H1 (cell line): ENCODE measurements at regions not wholly inside any gene's neighbourhood (a gene's known extent, or its start where the extent isn't known, plus 50 kb on each side); places are given as distances from the start of the nearest gene placed in this dataset.

Experiments
- CTCF ChIA-PET: fragments of 300-600 bp; sonication (Branson Sonifier 250); formaldehyde crosslinking; loops from one replicate; lab custom pipeline; 2021; ENCODE audit not compliant: partially characterized antibody; lab: Charles Lee
- POLR2A ChIA-PET: fragments of 300-600 bp; sonication (Branson Sonifier 250); formaldehyde crosslinking; loops from one replicate; lab custom pipeline; 2021; ENCODE audit warnings: inconsistent platforms; ENCODE audit not compliant: partially characterized antibody; lab: Charles Lee
- DNase-seq, 2 experiments: peaks; one replicate each; pipeline versions ENCODE4 v3.0.0 to v3.0.0-alpha.2; 2010 to 2022; ENCODE audit warnings: low spot score in 2 of 2, low read depth in 1 of 2, mixed read lengths in 1 of 2
- FAIRE-seq: peaks from 2 replicates; lab custom pipeline; 2011; peaks lifted over from hg19 to GRCh38; lab: Jason Lieb, UNC
- H2AFZ ChIP-seq: 2 replicates; pipeline ENCODE4 v1.8.1; 2012; ENCODE audit warnings: low read length, inconsistent platforms
- H2AK5ac ChIP-seq: 2 replicates; pipeline ENCODE4 v1.6.1; 2013; ENCODE audit warnings: low read depth, low read length
- H2BK120ac ChIP-seq: replicated peaks from 2 replicates; pipeline ENCODE3; 2013; ENCODE audit warnings: low read depth, low read length, inconsistent platforms
- H2BK12ac ChIP-seq: 2 replicates; pipeline ENCODE4 v1.6.1; 2013; ENCODE audit warnings: low read depth, low read length
- H2BK15ac ChIP-seq: 2 replicates; pipeline ENCODE4 v1.6.1; 2013; ENCODE audit warnings: low read length
- H2BK20ac ChIP-seq: 2 replicates; pipeline ENCODE4 v1.6.1; 2013; ENCODE audit warnings: low read length
- H2BK5ac ChIP-seq: 2 replicates; pipeline ENCODE4 v1.6.1; 2013; ENCODE audit warnings: low read depth, low read length
- H3K14ac ChIP-seq: 2 replicates; pipeline ENCODE4 v1.6.1; 2013; ENCODE audit warnings: inconsistent platforms; ENCODE audit not compliant: insufficient read length
- H3K18ac ChIP-seq: 2 replicates; pipeline ENCODE4 v1.6.1; 2013; ENCODE audit warnings: low read length; ENCODE audit errors: extremely low read depth
- H3K23ac ChIP-seq: 2 replicates; pipeline ENCODE4 v1.6.1; 2013; ENCODE audit warnings: inconsistent platforms; ENCODE audit not compliant: insufficient read length
- H3K23me2 ChIP-seq: 2 replicates; pipeline ENCODE4 v1.6.1; 2013; ENCODE audit warnings: low read depth, low read length
- H3K27ac ChIP-seq: 2 replicates; pipeline ENCODE4 v1.6.1; 2011; ENCODE audit warnings: low read depth, low read length, inconsistent platforms
- H3K27me3 ChIP-seq, 4 experiments: replicated peaks in 1 of 4; 1 replicate in 1 of 4; 2 replicates in 3 of 4; pipeline versions ENCODE4 v1.6.1 to v1.8.1; 2011 to 2013; ENCODE audit warnings: low read length in 3 of 4, mild to moderate bottlenecking in 3 of 4, inconsistent platforms in 2 of 4, mixed read lengths in 2 of 4, moderate library complexity in 1 of 4; ENCODE audit not compliant: control insufficient read depth in 3 of 4, insufficient read depth in 3 of 4; ENCODE audit errors: extremely low read depth in 1 of 4
- H3K36me3 ChIP-seq, 4 experiments: 2 replicates each; pipeline versions ENCODE4 v1.6.1 to v1.8.1; 2011 to 2013; ENCODE audit warnings: mild to moderate bottlenecking in 4 of 4, low read length in 3 of 4, moderate library complexity in 2 of 4, control low read depth in 1 of 4, inconsistent platforms in 1 of 4; ENCODE audit not compliant: insufficient read depth in 4 of 4, control insufficient read depth in 2 of 4
- H3K4ac ChIP-seq: replicated peaks from 2 replicates; pipeline ENCODE3; 2013; ENCODE audit warnings: low read length, low read depth, mixed read lengths, inconsistent platforms; ENCODE audit not compliant: insufficient read length
- H3K4me1 ChIP-seq, 4 experiments: replicated peaks in 1 of 4; 1 replicate in 1 of 4; 2 replicates in 3 of 4; pipeline versions ENCODE4 v1.6.1 to v1.8.1; 2011 to 2013; ENCODE audit warnings: low read length in 3 of 4, inconsistent platforms in 2 of 4, mixed read lengths in 1 of 4; ENCODE audit not compliant: insufficient read depth in 4 of 4, control insufficient read depth in 3 of 4
- H3K4me2 ChIP-seq, 2 experiments: 2 replicates each; pipeline versions ENCODE4 v1.6.1 to v1.8.1; 2011 to 2013; ENCODE audit warnings: low read depth in 2 of 2, low read length in 2 of 2, control low read depth in 1 of 2, inconsistent platforms in 1 of 2, mild to moderate bottlenecking in 1 of 2; ENCODE audit not compliant: insufficient read depth in 1 of 2
- H3K4me3 ChIP-seq, 4 experiments: fragments of 200-600, 300-600 bp in 1 of 4; sonication (generic), shearing (Covaris generic), sonication (Bioruptor Twin) in 1 of 4; 2 replicates each; pipeline versions ENCODE4 v1.5.1 to v1.8.1; 2011 to 2016; ENCODE audit warnings: low read length in 4 of 4, low read depth in 3 of 4, control low read depth in 2 of 4, inconsistent platforms in 2 of 4, mild to moderate bottlenecking in 2 of 4, mixed read lengths in 1 of 4, moderate library complexity in 1 of 4; ENCODE audit not compliant: insufficient read depth in 2 of 4; ENCODE audit errors: extremely low read depth in 1 of 4
- H3K56ac ChIP-seq: replicated peaks from 2 replicates; pipeline ENCODE3; 2013; ENCODE audit warnings: low read depth, mild to moderate bottlenecking, mixed read lengths, low read length, inconsistent platforms; ENCODE audit not compliant: insufficient read length
- H3K79me1 ChIP-seq: 2 replicates; pipeline ENCODE4 v1.6.1; 2013; ENCODE audit warnings: low read depth, low read length, control low read depth
- H3K79me2 ChIP-seq, 2 experiments: 2 replicates each; pipeline versions ENCODE4 v1.6.1 to v1.8.1; 2012 to 2013; ENCODE audit warnings: low read length in 2 of 2, mild to moderate bottlenecking in 2 of 2, inconsistent platforms in 1 of 2; ENCODE audit not compliant: insufficient read depth in 2 of 2, control insufficient read depth in 1 of 2
- H3K9ac ChIP-seq, 4 experiments: replicated peaks in 1 of 4; 1 replicate in 1 of 4; 2 replicates in 3 of 4; pipeline versions ENCODE4 v1.6.1 to v1.8.1; 2011 to 2013; ENCODE audit warnings: low read depth in 3 of 4, low read length in 3 of 4, control low read depth in 2 of 4, mild to moderate bottlenecking in 2 of 4, moderate library complexity in 2 of 4, inconsistent platforms in 1 of 4; ENCODE audit errors: extremely low read depth in 1 of 4
- H3K9me3 ChIP-seq, 2 experiments: 2 replicates each; pipeline versions ENCODE4 v1.6.1 to v1.8.1; 2012 to 2013; ENCODE audit warnings: mild to moderate bottlenecking in 2 of 2, moderate library complexity in 2 of 2, control low read depth in 1 of 2, inconsistent platforms in 1 of 2, low read depth in 1 of 2, low read length in 1 of 2, mixed read lengths in 1 of 2; ENCODE audit not compliant: insufficient read depth in 2 of 2
- H4K20me1 ChIP-seq, 2 experiments: replicated peaks in 1 of 2; 2 replicates each; pipeline versions ENCODE3 to v1.8.1; 2011 to 2013; ENCODE audit warnings: inconsistent platforms in 2 of 2, low read length in 2 of 2, mild to moderate bottlenecking in 1 of 2; ENCODE audit not compliant: insufficient read depth in 2 of 2, control insufficient read depth in 1 of 2
- H4K5ac ChIP-seq: 2 replicates; pipeline ENCODE4 v1.6.1; 2013; ENCODE audit warnings: low read length, low read depth, mixed read lengths, inconsistent platforms; ENCODE audit not compliant: insufficient read length
- H4K8ac ChIP-seq: 2 replicates; pipeline ENCODE4 v1.8.0; 2013; ENCODE audit warnings: mild to moderate bottlenecking, moderate library complexity, low read length, inconsistent platforms; ENCODE audit not compliant: insufficient read depth; ENCODE audit errors: extremely low read depth
- H4K91ac ChIP-seq: replicated peaks from 2 replicates; pipeline ENCODE3; 2013; ENCODE audit warnings: low read length, mixed read lengths, inconsistent platforms; ENCODE audit not compliant: insufficient read length
- ATF3 ChIP-seq: IDR thresholded peaks from 2 replicates; pipeline ENCODE4 v1.6.1; 2011; ENCODE audit warnings: low read depth, mild to moderate bottlenecking, low read length; ENCODE audit not compliant: insufficient read depth
- BCL11A ChIP-seq, 2 experiments: IDR thresholded peaks; one replicate each; pipeline ENCODE4 v1.6.1; 2011; ENCODE audit warnings: low read depth in 2 of 2, low read length in 2 of 2, mild to moderate bottlenecking in 2 of 2
- CREB1 ChIP-seq: IDR thresholded peaks from 2 replicates; pipeline ENCODE4 v1.6.1; 2012; ENCODE audit warnings: inconsistent platforms
- EGR1 ChIP-seq: IDR thresholded peaks from 2 replicates; pipeline ENCODE4 v1.6.1; 2011; ENCODE audit warnings: low read depth, low read length, borderline replicate concordance
- HDAC2 ChIP-seq, 2 experiments: fragments of 300-600 bp in 1 of 2; sonication (generic) in 1 of 2; IDR thresholded peaks; 2 replicates each; pipeline ENCODE4 v1.6.1; 2011 to 2012; ENCODE audit warnings: low read depth in 2 of 2, low read length in 2 of 2, mild to moderate bottlenecking in 2 of 2, moderate library complexity in 2 of 2, borderline replicate concordance in 1 of 2, inconsistent platforms in 1 of 2
- JUND ChIP-seq: IDR thresholded peaks from 2 replicates; pipeline ENCODE4 v1.6.1; 2011; ENCODE audit warnings: mild to moderate bottlenecking, improper control_type of control experiment, low read length
- MAFK ChIP-seq: IDR thresholded peaks from 2 replicates; pipeline ENCODE4 v1.6.1; 2012; ENCODE audit warnings: low read depth, mild to moderate bottlenecking, improper control_type of control experiment, low read length
- RAD21 ChIP-seq, 2 experiments: IDR thresholded peaks in 1 of 2; conservative IDR thresholded peaks in 1 of 2; 2 replicates each; pipeline ENCODE4 v1.6.1; 2011; ENCODE audit warnings: low read depth in 2 of 2, low read length in 2 of 2, improper control_type of control experiment in 1 of 2, inconsistent platforms in 1 of 2, mild to moderate bottlenecking in 1 of 2, moderate library complexity in 1 of 2
- SAP30 ChIP-seq: fragments of 300-600 bp; sonication (generic); IDR thresholded peaks from 2 replicates; pipeline ENCODE4 v1.7.1; 2012; ENCODE audit warnings: low read length, moderate library complexity, mild to moderate bottlenecking, inconsistent platforms; ENCODE audit not compliant: insufficient read depth, insufficient replicate concordance
- SRF ChIP-seq: IDR thresholded peaks from 2 replicates; pipeline ENCODE4 v1.6.1; 2011; ENCODE audit warnings: mild to moderate bottlenecking, low read depth, low read length, moderate library complexity
- SUZ12 ChIP-seq: fragments of 200-600 bp; sonication (generic); IDR thresholded peaks from 2 replicates; pipeline ENCODE4 v1.6.1; 2012; ENCODE audit warnings: mild to moderate bottlenecking, inconsistent platforms, low read length, moderate library complexity, mixed read lengths
- TAF7 ChIP-seq: optimal IDR thresholded peaks from 2 replicates; pipeline ENCODE3; 2011; ENCODE audit warnings: low read depth, mild to moderate bottlenecking, inconsistent platforms, low read length, moderate library complexity, borderline replicate concordance
- TBP ChIP-seq: IDR thresholded peaks from 2 replicates; pipeline ENCODE4 v1.6.1; 2011; ENCODE audit warnings: low read depth, low read length, improper control_type of control experiment
- TCF12 ChIP-seq: IDR thresholded peaks from 2 replicates; pipeline ENCODE4 v1.6.1; 2011; ENCODE audit warnings: low read depth, mild to moderate bottlenecking, low read length
- YY1 ChIP-seq: IDR thresholded peaks from 2 replicates; pipeline ENCODE4 v1.6.1; 2011; ENCODE audit warnings: low read depth, mild to moderate bottlenecking, low read length

GRCh38 chr5:87007737-87008136 is 259.9 kb upstream of the RASA1 start:
- FAIRE-seq, result no peak
- H2AFZ ChIP-seq, result no peak overlapping the region

More at GRCh38 chr5:87007737-87008136, 259.9 kb upstream of the RASA1 start:
- Histone ChIP-seq H3K4me3 (no peak overlapping the region), H4K8ac (no peak overlapping the region), H3K79me1 (no peaks in the 10 kb centered on the region), H3K79me2 (no peaks in the 10 kb centered on the region), H3K9ac (no peak overlapping the region), H3K23ac (no peak overlapping the region), H3K27ac (no peak overlapping the region), H2BK120ac (no peak overlapping the region), H3K27me3 (no peaks in the 10 kb centered on the region), H4K91ac (no peak overlapping the region), H4K20me1 (no peaks in the 10 kb centered on the region), H2BK20ac (no peak overlapping the region), H3K56ac (no peak overlapping the region), H2BK5ac (no peak overlapping the region), H2BK12ac (no peak overlapping the region), H3K9me3 (no peaks in the 10 kb centered on the region), H3K36me3 (no peaks in the 10 kb centered on the region), H3K4ac (no peak overlapping the region), H3K14ac (no peak overlapping the region), H2AK5ac (no peak overlapping the region), H4K5ac (no peak overlapping the region), H3K18ac (no peak overlapping the region), H3K4me1 (no peaks in the 10 kb centered on the region), H3K23me2 (no peaks in the 10 kb centered on the region), H3K4me2 (no peak overlapping the region)
- ChIA-PET POLR2A (no interaction called here), CTCF (interaction anchor here (0.8 kb wide), 1 partner anchor 129 kb away, joined by 3 read pairs; no protein-coding TSS in a partner anchor)
- no peak for DNase-seq
- TF ChIP-seq SRF (no peak), TCF12 (no peak), EGR1 (no peak), MAFK (no peak), SUZ12 (no peak), TBP (no peak), ATF3 (no peak), YY1 (no peak), HDAC2 (IDR thresholded peaks at IDR 0.05; ENCODE audit: borderline replicate concordance in 1 of 2, low read depth in 2 of 2, low read length in 2 of 2) (no peak), SAP30 (no peak), BCL11A (IDR thresholded peaks at IDR 0.05; ENCODE audit: low read depth in 2 of 2, low read length in 2 of 2) (no peak), JUND (no peak), TAF7 (no peak), CREB1 (no peak), RAD21 (IDR thresholded peaks at IDR 0.05 in 1 of 2, conservative IDR thresholded peaks at IDR 0.05 in 1 of 2; ENCODE audit: low read depth in 2 of 2, low read length in 2 of 2) (no peak)
- TF ChIP-seq, all 59 proteins: peak for 0
- no peak overlapping the region for H2BK15ac ChIP-seq
